ENCODE measurements at regions not wholly inside any gene's neighbourhood (a gene's known extent, or its start where the extent isn't known, plus 50 kb on each side); places are given as distances from the start of the nearest gene placed in this dataset.

DNA sequence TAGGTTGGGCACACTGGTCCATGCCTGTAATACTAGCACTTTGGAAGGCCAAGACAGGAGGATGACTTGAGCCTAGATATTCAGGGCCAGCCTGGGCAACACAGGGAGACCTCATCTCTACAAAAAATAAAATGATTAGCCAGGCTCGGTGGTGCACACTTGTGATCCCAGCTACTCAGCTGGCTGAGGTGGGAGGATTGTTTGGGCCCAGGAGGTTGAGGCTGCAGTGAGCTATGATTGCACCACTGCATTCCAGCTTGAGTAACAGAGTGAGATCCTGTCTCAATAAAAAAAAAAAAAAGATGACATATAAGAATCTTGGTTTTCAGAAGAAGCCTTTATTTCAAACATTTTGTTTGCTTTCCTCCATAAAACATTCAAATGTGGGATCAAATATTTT is 178.0 kb downstream of the LIG4 start:
- Histone ChIP-seq H3K4me2 (no peak overlapping the region), H3K4me1 (ENCODE audit: insufficient read depth) (peaks cover 3% of the 10 kb centered on the region), H3K27me3 (no peaks in the 10 kb centered on the region), H3K4me3 (no peak overlapping the region), H3K36me3 (replicated peaks; ENCODE audit: insufficient read depth, low read depth) (no peaks in the 10 kb centered on the region), H2AFZ (no peak overlapping the region), H3K79me2 (no peaks in the 10 kb centered on the region), H3K9me2 (replicated peaks; ENCODE audit: insufficient read depth) (no peaks in the 10 kb centered on the region), H3K9me3 (ENCODE audit: low read depth) (no peaks in the 10 kb centered on the region), H3K27ac (no peak overlapping the region), H4K20me1 (ENCODE audit: insufficient read depth, poor library complexity, severe bottlenecking) (no peaks in the 10 kb centered on the region)
- WGBS (ENCODE audit: low lambda C conversion rate, missing lambda C conversion rate): 76% methylated on average over 1 of the region's 1 CpG
- TF ChIP-seq EZH2phosphoT487 (IDR thresholded peaks at IDR 0.05; ENCODE audit: low read depth, severe bottlenecking, unreplicated experiment) (no peak), EZH2 (IDR thresholded peaks at IDR 0.05; ENCODE audit: borderline replicate concordance) (no peak)
- TF ChIP-seq, protein P1, sequence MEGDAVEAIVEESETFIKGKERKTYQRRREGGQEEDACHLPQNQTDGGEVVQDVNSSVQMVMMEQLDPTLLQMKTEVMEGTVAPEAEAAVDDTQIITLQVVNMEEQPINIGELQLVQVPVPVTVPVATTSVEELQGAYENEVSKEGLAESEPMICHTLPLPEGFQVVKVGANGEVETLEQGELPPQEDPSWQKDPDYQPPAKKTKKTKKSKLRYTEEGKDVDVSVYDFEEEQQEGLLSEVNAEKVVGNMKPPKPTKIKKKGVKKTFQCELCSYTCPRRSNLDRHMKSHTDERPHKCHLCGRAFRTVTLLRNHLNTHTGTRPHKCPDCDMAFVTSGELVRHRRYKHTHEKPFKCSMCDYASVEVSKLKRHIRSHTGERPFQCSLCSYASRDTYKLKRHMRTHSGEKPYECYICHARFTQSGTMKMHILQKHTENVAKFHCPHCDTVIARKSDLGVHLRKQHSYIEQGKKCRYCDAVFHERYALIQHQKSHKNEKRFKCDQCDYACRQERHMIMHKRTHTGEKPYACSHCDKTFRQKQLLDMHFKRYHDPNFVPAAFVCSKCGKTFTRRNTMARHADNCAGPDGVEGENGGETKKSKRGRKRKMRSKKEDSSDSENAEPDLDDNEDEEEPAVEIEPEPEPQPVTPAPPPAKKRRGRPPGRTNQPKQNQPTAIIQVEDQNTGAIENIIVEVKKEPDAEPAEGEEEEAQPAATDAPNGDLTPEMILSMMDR (IDR thresholded peaks at IDR 0.05; ENCODE audit: poor library complexity): no peak
- no peak for DNase-seq (ENCODE audit: low spot score)

DNA sequence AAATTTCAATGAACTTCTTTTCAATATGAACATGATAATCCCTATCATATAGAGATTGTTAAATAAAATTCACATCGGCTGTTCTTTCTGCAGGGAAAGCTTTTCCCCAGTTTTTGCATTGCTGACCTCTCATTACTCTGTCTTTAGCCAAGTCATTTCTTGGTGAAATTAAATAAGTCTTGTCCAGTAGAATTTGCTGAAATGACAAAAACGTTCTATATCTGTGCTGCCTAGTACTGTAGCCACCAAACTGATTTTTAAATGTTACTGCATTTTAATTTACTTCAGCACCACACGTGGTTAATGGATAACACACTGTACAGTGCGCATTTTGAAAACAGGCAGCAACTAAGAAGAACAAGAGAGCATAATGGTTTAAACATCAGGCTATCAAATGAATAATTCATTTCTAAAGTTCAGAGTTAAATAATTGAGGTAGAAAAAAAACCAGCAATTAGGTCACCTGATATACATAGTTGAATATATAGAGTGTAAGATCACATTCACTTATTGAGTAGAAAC is 178.9 kb downstream of the LIG4 start:
- Histone ChIP-seq H3K4me1 (ENCODE audit: insufficient read depth) (peaks cover 3% of the 10 kb centered on the region), H4K20me1 (ENCODE audit: insufficient read depth, poor library complexity, severe bottlenecking) (no peaks in the 10 kb centered on the region), H3K4me2 (no peak overlapping the region), H3K9me2 (replicated peaks; ENCODE audit: insufficient read depth) (no peaks in the 10 kb centered on the region), H3K4me3 (no peak overlapping the region), H3K36me3 (replicated peaks; ENCODE audit: insufficient read depth, low read depth) (no peaks in the 10 kb centered on the region), H3K27ac (no peak overlapping the region), H2AFZ (no peak overlapping the region), H3K79me2 (no peaks in the 10 kb centered on the region), H3K27me3 (no peaks in the 10 kb centered on the region), H3K9me3 (ENCODE audit: low read depth) (no peaks in the 10 kb centered on the region)
- DNase-seq (ENCODE audit: low spot score): no peak
- 80% methylated on average over 4 of the region's 4 CpGs for WGBS (ENCODE audit: low lambda C conversion rate, missing lambda C conversion rate)
- TF ChIP-seq, protein P1 (IDR thresholded peaks at IDR 0.05; ENCODE audit: poor library complexity): no peak

DNA sequence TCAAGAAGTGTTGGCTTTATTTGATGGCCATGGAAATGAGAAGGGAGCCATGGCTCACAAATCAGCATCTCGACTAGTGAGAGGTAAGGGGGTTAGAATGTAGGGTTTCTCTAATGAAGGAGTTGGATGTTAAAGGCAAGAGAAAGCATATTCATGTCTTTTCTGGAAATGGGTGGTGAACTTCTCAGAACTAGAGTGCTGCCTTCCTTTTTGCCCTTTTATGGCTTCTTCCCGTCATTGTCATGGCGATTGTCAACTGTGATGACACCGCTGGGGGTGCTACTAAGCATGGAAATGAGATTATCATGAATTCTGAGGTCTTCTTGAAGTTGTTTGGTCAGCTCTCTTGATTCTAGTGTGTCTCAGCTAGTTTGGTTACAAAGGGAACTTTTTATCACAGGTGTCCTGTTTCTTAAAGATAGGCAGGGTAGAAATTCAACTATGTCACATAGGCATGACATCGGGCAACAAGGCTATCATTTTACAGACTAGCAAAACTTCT is 180.4 kb downstream of the LIG4 start:
- 77% methylated on average over 5 of the region's 5 CpGs for WGBS (ENCODE audit: low lambda C conversion rate, missing lambda C conversion rate)
- no peak overlapping the region for H3K27ac ChIP-seq

More for the DNA sequence above, 180.4 kb downstream of the LIG4 start:
- DNase-seq (ENCODE audit: low spot score): no peak
- Histone ChIP-seq H3K4me3 (no peak overlapping the region), H3K4me1 (ENCODE audit: insufficient read depth) (peaks cover 3% of the 10 kb centered on the region), H2AFZ (no peak overlapping the region), H3K27me3 (no peaks in the 10 kb centered on the region), H3K79me2 (no peaks in the 10 kb centered on the region), H3K36me3 (replicated peaks; ENCODE audit: insufficient read depth, low read depth) (no peaks in the 10 kb centered on the region), H4K20me1 (ENCODE audit: insufficient read depth, poor library complexity, severe bottlenecking) (no peaks in the 10 kb centered on the region), H3K9me3 (ENCODE audit: low read depth) (no peaks in the 10 kb centered on the region), H3K9me2 (replicated peaks; ENCODE audit: insufficient read depth) (no peaks in the 10 kb centered on the region), H3K4me2 (no peak overlapping the region)
- TF ChIP-seq, protein P1 (IDR thresholded peaks at IDR 0.05; ENCODE audit: poor library complexity): no peak
- no peak for TF ChIP-seq EZH2phosphoT487 (IDR thresholded peaks at IDR 0.05; ENCODE audit: low read depth, severe bottlenecking, unreplicated experiment)
- no peak for TF ChIP-seq EZH2 (IDR thresholded peaks at IDR 0.05; ENCODE audit: borderline replicate concordance)

Data from hepatocyte (in vitro differentiated cells).